ENCODE measurements at regions not wholly inside any gene's neighbourhood (a gene's known extent, or its start where the extent isn't known, plus 50 kb on each side); places are given as distances from the start of the nearest gene placed in this dataset.

- TF ChIP-seq EZH2 (IDR thresholded peaks at IDR 0.05; ENCODE audit: low read depth, unreplicated experiment) (no peak), CTCF (conservative IDR thresholded peaks at IDR 0.05; ENCODE audit: low read depth in 2 of 2) (no peak), EZH2phosphoT487 (IDR thresholded peaks at IDR 0.05; ENCODE audit: unreplicated experiment) (no peak), JUNB (IDR thresholded peaks at IDR 0.05; ENCODE audit: unreplicated experiment) (no peak), REST (IDR thresholded peaks at IDR 0.05; ENCODE audit: unreplicated experiment) (no peak)
Measured at GRCh38 chr17:65364438-65364837, 197.0 kb downstream of the AXIN2 start.
